ENCODE measurements at regions not wholly inside any gene's neighbourhood (a gene's known extent, or its start where the extent isn't known, plus 50 kb on each side); places are given as distances from the start of the nearest gene placed in this dataset.

DNA sequence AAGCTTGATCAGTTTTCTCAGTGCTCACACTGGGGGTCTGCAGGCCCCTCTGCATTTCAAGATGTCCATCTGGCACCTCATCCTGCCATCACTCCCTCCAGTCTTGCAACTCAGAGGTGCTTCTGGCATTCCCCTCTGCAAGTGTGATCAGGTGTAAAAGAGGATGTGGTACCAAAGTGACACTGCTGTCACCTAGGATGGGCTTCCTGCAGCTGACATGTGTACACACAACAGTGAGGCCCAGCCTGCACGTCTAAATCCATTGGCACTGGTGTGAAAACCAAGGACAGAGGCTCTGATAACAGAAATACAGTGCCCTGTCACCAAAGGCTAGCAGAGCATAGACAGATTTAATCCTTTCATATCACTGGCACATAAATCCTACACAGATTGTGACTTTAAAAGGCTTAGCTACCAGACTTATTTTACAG lies 162.5 kb upstream of the CELF2 start:
- ATAC-seq, result no peak
- no peak for DNase-seq
- Mint-ChIP-seq H3K4me3 (no peak overlapping the region), H3K36me3 (ENCODE audit: low read depth) (no peaks in the 10 kb centered on the region), H3K4me1 (peaks cover 3% of the 10 kb centered on the region), H3K27me3 (peaks cover 49% of the 10 kb centered on the region), H3K27ac (no peak overlapping the region)
- no peaks in the 10 kb centered on the region for H3K9me3 ChIP-seq (ENCODE audit: control insufficient read depth, low read length, poor library complexity, severe bottlenecking)

DNA sequence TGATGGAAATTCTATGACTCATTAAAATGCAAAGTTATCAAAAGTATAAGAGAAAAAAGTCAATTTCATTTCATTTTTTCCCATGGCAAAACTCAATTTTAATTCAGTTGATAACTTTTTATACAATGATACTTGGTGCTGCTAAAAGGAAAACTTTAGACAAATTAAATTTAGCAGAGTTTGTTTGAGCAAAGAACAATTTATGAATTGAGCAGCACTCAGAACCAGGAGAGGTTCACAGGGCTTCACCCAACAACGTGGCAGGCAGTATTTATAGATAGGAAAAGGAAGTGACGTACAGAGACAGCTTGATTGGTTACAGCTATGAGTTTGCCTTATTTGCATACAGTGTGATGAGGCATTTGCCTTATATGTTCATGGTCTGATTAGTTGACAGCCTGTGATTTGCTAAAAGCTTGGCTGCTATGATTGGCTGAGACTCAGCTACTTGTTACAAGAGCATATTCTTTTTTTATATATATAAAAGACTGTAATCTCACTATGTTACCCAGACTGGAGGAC lies 157.2 kb upstream of the CELF2 start:
- Mint-ChIP-seq H3K27ac (no peak overlapping the region), H3K4me3 (no peak overlapping the region), H3K36me3 (ENCODE audit: low read depth) (no peaks in the 10 kb centered on the region), H3K27me3 (peaks cover 19% of the 10 kb centered on the region), H3K4me1 (peaks cover 3% of the 10 kb centered on the region)
- no peak for ATAC-seq
- no peaks in the 10 kb centered on the region for H3K9me3 ChIP-seq (ENCODE audit: control insufficient read depth, low read length, poor library complexity, severe bottlenecking)
- DNase-seq, result no peak

DNA sequence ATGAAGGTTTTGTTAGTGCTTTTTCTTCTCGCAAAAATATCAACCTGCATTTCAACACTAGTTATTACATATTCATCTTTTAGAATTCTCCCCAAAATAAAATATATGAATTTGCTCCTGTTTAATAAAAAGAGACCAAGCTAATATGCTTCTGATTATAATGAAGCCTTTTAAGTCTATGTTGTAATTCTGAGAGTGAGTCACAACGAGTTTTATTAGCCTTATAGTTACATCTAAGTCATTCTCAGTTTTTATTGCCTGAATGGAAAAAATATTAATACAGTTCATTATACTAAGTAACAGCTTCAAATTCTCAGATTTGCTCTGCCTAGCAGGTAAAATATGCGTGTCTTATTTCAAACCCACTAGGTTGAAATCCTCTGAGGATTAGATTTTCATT lies 152.4 kb upstream of the CELF2 start:
- H3K4me3 Mint-ChIP-seq, result no peak overlapping the region
- H3K27ac Mint-ChIP-seq, result no peak overlapping the region
- H3K27me3 Mint-ChIP-seq, result peaks cover 12% of the 10 kb centered on the region
- ATAC-seq, result no peak
- H3K4me1 Mint-ChIP-seq, result no peaks in the 10 kb centered on the region
- no peak for DNase-seq
- H3K36me3 Mint-ChIP-seq (ENCODE audit: low read depth), result no peaks in the 10 kb centered on the region
- no peaks in the 10 kb centered on the region for H3K9me3 ChIP-seq (ENCODE audit: control insufficient read depth, low read length, poor library complexity, severe bottlenecking)

DNA sequence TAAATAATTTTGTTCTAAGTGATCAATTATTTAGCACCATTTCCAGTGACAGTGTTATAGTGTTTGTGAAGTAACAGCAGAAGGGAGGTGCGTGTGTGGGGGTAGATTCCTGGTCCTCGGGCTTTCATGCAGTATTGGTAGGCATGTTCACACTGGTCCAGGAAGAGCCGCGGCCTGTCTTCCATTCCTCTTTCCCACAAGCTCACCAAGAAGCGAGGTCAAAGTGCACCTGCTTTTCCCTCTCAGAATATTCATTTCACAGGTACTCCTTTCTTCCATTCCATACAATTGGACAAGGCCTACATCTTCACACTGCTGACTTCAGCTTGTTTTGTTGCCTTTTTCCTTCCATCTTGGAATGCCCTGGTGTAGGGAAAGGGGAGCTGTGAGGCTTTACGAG lies 151.8 kb upstream of the CELF2 start:
- ATAC-seq (no peak), DNase-seq (no peak)
- Mint-ChIP-seq H3K4me3 (no peak overlapping the region), H3K36me3 (ENCODE audit: low read depth) (no peaks in the 10 kb centered on the region), H3K4me1 (no peaks in the 10 kb centered on the region), H3K27ac (no peak overlapping the region), H3K27me3 (peaks cover 18% of the 10 kb centered on the region)
- no peaks in the 10 kb centered on the region for H3K9me3 ChIP-seq (ENCODE audit: control insufficient read depth, low read length, poor library complexity, severe bottlenecking)

DNA sequence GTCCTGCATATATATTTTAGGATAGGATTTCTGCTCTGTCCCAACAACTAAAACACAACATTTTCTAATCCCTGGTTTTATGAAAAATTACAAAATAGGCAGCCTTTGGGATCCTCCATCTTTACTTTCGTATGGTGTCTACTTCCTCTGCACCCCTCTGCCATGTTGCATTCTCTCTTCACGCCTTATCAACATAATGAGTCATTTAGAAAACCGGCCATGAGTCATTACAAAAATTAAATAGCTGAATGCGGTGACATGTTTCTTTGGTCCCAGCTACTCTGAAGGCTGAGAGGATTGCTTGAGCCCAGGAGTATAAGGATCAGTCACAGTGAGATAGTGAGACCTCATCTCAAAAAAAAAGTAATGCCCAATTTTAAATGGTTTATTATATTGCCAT lies 148.1 kb upstream of the CELF2 start:
- H3K4me1 Mint-ChIP-seq, result no peaks in the 10 kb centered on the region
- H3K27ac Mint-ChIP-seq, result no peak overlapping the region
- no peak for ATAC-seq

DNA sequence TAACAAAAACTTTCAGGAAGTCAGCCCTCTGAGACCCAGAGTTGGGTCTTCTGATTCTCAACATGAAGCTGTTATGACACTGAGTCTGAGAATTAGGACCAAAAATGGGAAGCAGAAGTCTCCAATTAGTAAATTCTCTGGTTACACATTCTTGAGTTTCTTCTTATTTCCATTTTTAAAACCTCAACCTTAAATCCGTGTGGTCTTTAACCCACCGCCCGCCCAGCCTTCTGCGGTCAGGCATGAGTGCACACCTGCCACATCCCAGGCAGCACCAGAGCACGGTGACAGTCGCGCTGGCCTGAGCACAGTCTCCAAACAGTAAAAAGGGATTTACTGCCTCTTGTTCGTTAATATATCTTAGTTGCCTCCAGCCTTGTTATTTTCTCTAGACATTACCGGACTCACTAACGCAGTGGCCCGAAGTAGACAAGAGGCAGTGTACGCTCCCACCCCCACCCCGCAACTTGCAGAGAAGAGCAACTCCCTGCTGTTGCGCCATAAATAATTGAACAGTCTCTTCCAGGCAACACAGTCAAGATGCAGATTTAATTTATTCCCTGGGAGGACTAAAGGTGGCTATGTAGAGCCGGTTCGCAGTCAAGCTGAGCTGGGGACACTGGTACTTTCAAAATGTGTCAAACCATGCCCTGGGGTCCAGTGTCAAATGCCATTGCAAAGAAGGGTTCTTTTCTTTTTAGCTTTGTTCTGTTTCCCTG lies 147.0 kb upstream of the CELF2 start:
- Mint-ChIP-seq H3K4me1 (no peaks in the 10 kb centered on the region), H3K27me3 (peaks cover 43% of the 10 kb centered on the region), H3K27ac (no peak overlapping the region), H3K4me3 (no peak overlapping the region), H3K36me3 (ENCODE audit: low read depth) (no peaks in the 10 kb centered on the region)
- H3K9me3 ChIP-seq (ENCODE audit: control insufficient read depth, low read length, poor library complexity, severe bottlenecking), result no peaks in the 10 kb centered on the region
- DNase-seq (no peak), ATAC-seq (no peak)

More for the DNA sequence above, 148.1 kb upstream of the CELF2 start:
- no peak for DNase-seq
- no peak overlapping the region for H3K4me3 Mint-ChIP-seq
- H3K27me3 Mint-ChIP-seq, result peaks cover 42% of the 10 kb centered on the region
- H3K36me3 Mint-ChIP-seq (ENCODE audit: low read depth), result no peaks in the 10 kb centered on the region
- H3K9me3 ChIP-seq (ENCODE audit: control insufficient read depth, low read length, poor library complexity, severe bottlenecking), result no peaks in the 10 kb centered on the region

DNA sequence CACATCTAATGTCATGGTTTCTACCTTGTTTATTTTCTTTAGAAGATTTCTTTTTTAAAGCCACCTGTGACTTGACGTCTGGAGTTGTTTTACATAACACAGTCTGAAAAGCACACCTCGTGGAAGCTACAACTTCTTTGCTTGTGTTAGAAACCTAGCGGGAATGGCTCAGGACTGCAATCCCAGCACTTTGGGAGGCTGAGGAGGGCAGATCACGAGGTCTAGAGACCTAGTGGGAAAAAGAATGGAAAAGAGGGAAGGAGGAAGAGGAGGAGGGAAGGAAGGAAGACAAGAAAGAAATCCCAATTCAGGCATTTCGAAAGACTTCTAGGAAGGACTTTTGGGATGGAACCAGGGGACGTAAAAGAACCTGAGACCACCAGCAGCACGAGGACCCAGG lies 146.3 kb upstream of the CELF2 start:
- no peaks in the 10 kb centered on the region for H3K36me3 Mint-ChIP-seq (ENCODE audit: low read depth)
- ATAC-seq (no peak), DNase-seq (no peak)
- H3K9me3 ChIP-seq (ENCODE audit: control insufficient read depth, low read length, poor library complexity, severe bottlenecking), result no peaks in the 10 kb centered on the region
- no peak overlapping the region for H3K27ac Mint-ChIP-seq
- peaks cover 47% of the 10 kb centered on the region for H3K27me3 Mint-ChIP-seq
- H3K4me1 Mint-ChIP-seq, result no peaks in the 10 kb centered on the region
- no peak overlapping the region for H3K4me3 Mint-ChIP-seq

DNA sequence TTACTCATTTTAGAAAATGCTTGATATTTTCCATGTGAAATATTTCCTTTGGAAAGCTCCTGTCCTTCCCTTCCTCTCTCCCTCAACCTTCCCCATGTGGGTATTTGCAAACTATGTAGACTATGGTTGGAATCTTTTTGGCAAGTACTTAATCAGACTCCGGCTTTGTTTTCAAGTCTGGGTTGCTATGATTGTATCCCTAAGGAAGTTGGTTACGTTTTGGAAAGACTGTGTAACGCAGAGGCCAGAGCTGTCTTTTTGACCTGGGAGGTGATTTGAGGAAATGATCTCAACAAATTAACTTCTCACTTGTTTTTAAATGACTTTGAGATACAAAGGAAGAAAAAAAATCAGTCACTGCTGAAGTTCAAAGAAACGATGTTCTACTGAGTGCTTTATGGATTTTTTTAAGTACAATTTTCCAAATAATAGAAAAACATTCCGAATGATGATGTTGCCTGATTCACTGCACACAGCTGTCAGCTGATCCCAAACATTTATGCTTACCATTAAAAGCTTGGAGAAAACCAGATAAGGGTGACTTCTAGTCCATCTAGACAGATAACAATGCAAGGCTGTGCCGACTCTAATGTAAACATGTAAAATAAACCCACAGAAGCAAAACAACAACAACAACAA lies 145.5 kb upstream of the CELF2 start:
- Mint-ChIP-seq H3K36me3 (ENCODE audit: low read depth) (no peaks in the 10 kb centered on the region), H3K27ac (no peak overlapping the region), H3K4me3 (no peak overlapping the region), H3K4me1 (no peaks in the 10 kb centered on the region), H3K27me3 (peaks cover 55% of the 10 kb centered on the region)
- ATAC-seq (no peak), DNase-seq (no peak)
- H3K9me3 ChIP-seq (ENCODE audit: control insufficient read depth, low read length, poor library complexity, severe bottlenecking), result no peaks in the 10 kb centered on the region

DNA sequence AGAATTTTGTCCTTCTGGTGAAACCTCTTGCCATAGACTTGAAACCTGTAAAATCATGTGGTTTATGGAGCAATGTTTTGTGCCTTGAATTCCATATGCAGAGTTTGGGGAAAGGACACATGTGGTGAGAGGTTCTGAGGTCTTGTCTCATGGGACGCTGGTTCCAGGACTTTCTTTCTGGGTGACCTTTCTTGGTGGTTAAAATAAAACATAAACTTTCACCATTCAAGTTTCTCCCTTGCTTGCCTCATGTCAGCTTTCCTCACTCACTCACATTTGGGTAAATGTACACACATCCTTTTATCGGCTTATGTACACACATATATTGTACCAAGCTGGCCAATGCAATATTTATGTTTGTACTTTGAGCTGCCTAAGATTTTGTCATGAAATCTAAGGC lies 144.9 kb upstream of the CELF2 start:
- Mint-ChIP-seq H3K4me3 (no peak overlapping the region), H3K27me3 (peaks cover 60% of the 10 kb centered on the region), H3K4me1 (no peaks in the 10 kb centered on the region), H3K27ac (no peak overlapping the region), H3K36me3 (ENCODE audit: low read depth) (no peaks in the 10 kb centered on the region)
- H3K9me3 ChIP-seq (ENCODE audit: control insufficient read depth, low read length, poor library complexity, severe bottlenecking), result no peaks in the 10 kb centered on the region
- no peak for ATAC-seq
- DNase-seq, result no peak

DNA sequence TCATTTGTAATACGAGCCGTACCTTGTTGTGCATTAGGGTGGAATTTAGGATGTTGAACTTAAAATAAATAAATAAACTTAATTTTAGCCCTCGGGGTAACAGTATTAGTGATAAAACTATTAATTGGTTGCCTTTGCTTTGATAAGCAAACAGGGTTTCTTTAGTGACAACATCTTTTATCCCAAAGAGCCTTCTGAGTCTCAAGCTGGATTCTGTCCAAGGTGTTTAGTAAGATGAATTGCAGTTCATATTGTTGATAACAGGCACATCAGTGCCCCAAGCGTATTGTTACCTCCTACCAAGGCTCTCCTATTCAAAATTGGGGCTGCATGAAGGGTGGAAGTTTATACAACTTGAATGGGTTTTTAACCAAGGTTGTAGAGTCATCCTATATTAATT lies 144.4 kb upstream of the CELF2 start:
- no peaks in the 10 kb centered on the region for H3K4me1 Mint-ChIP-seq
- DNase-seq, result no peak
- no peaks in the 10 kb centered on the region for H3K9me3 ChIP-seq (ENCODE audit: control insufficient read depth, low read length, poor library complexity, severe bottlenecking)
- H3K27ac Mint-ChIP-seq, result no peak overlapping the region
- no peak for ATAC-seq
- H3K4me3 Mint-ChIP-seq, result no peak overlapping the region
- H3K36me3 Mint-ChIP-seq (ENCODE audit: low read depth), result no peaks in the 10 kb centered on the region
- H3K27me3 Mint-ChIP-seq, result peaks cover 66% of the 10 kb centered on the region

DNA sequence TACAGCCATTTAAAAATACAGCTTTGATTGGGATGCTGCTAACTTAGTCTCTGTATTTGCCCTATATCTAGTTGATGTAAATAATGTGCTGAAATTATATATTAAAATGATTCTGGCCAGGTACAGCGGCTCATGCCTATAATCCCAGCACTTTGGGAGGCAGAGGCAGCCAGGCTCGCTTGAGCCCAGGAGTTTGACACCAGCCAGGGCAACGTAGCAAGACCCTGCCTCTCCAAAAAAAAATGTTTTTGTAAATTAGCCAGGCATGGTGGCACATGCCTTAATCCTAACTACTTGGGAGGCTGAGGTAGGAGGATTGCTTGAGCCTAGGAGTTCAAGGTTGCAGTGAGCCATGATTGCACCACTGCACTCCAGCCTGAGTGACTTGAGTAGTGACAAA lies 143.8 kb upstream of the CELF2 start:
- no peaks in the 10 kb centered on the region for H3K9me3 ChIP-seq (ENCODE audit: control insufficient read depth, low read length, poor library complexity, severe bottlenecking)
- Mint-ChIP-seq H3K27me3 (peaks cover 72% of the 10 kb centered on the region), H3K4me1 (no peaks in the 10 kb centered on the region), H3K36me3 (ENCODE audit: low read depth) (no peaks in the 10 kb centered on the region), H3K4me3 (no peak overlapping the region), H3K27ac (no peak overlapping the region)
- no peak for DNase-seq
- no peak for ATAC-seq

DNA sequence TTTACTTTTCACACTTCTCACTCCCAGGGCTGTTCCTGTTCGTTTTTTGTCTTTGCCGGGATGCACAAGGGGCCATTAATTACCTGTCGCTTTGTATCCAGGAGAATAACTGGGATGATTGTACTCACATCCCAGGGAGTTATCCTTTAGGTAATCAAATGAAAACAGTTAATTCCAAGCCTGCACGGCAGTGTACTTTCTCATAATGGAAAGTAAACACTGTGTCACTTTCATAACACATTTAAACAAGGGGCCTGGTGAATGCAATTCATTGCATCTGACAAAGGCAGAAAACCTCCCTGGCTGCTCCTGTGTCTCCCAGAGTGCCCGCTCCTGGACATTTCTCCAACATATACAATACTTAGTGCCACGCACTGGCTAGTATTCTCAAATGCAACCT lies 138.7 kb upstream of the CELF2 start:
- ATAC-seq, result no peak
- H3K9me3 ChIP-seq (ENCODE audit: control insufficient read depth, low read length, poor library complexity, severe bottlenecking), result no peaks in the 10 kb centered on the region
- no peak for DNase-seq
- no peak overlapping the region for H3K27ac Mint-ChIP-seq
- H3K4me3 Mint-ChIP-seq, result no peak overlapping the region
- H3K4me1 Mint-ChIP-seq, result no peaks in the 10 kb centered on the region
- H3K27me3 Mint-ChIP-seq, result peaks cover 47% of the 10 kb centered on the region
- H3K36me3 Mint-ChIP-seq (ENCODE audit: low read depth), result no peaks in the 10 kb centered on the region

DNA sequence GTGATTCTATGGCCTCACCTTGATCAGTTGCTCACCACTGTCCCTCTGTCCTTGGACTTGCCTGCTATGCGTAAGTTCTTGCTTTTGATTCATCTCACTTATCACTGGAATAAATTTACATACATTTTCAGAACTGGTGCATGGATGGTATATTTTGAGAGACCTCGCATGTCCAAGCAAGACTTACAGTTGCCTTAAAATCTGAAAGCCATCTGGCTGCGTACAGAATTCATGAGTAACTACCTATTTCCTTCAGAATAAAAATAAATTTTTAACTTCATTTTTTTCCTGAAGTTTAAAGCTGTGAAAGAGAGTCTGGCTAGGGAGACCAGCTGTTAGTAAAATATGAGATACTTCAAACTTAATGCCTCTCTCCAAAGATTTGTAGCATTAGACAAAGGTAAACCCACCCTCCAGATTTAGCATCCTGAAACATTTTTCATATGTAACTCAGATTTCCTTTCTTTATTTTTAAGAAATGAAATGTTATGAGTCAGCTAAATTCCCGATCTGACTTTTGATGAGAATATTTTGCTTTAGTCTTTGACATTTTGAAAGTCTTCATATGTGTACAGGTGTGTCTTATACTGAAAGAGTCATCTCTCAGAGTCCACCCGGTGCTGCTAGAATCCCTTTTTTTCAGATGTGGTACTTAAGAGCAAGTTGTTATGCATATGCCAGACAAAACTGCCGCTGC lies 136.4 kb upstream of the CELF2 start:
- H3K9me3 ChIP-seq (ENCODE audit: control insufficient read depth, low read length, poor library complexity, severe bottlenecking), result peaks cover 5% of the 10 kb centered on the region
- no peak for DNase-seq
- H3K27ac Mint-ChIP-seq, result no peak overlapping the region
- H3K36me3 Mint-ChIP-seq (ENCODE audit: low read depth), result peaks cover 4% of the 10 kb centered on the region
- no peaks in the 10 kb centered on the region for H3K4me1 Mint-ChIP-seq
- ATAC-seq, result no peak
- no peak overlapping the region for H3K4me3 Mint-ChIP-seq
- peaks cover 34% of the 10 kb centered on the region for H3K27me3 Mint-ChIP-seq
